Chondrocyte (in vitro differentiated cells): ENCODE measurements at regions not wholly inside any gene's neighbourhood (a gene's known extent, or its start where the extent isn't known, plus 50 kb on each side); places are given as distances from the start of the nearest gene placed in this dataset.
"Not testable (repeated sequence)": the region's sequence is repeated elsewhere in the genome, so short reads cannot be mapped to it uniquely, and the experiment has no call there.

Experiments
- DNase-seq: peaks from one replicate; pipeline ENCODE4 v3.0.0; 2021; ENCODE audit warnings: mixed read lengths, low spot score
- H3K27ac Mint-ChIP-seq: one replicate; pipeline ENCODE4 v1.8.0; 2021; ENCODE audit warnings: mild to moderate bottlenecking, moderate library complexity, mixed read lengths; ENCODE audit not compliant: unreplicated experiment
- H3K27me3 Mint-ChIP-seq: 2 replicates; pipeline ENCODE4 v1.8.0; 2021; ENCODE audit warnings: low read depth, mixed read lengths
- H3K36me3 Mint-ChIP-seq: 2 replicates; pipeline ENCODE4 v1.8.0; 2021; ENCODE audit warnings: low read depth, mixed read lengths
- H3K4me1 Mint-ChIP-seq: 2 replicates; pipeline ENCODE4 v1.8.0; 2021; ENCODE audit warnings: low read depth, mild to moderate bottlenecking, mixed read lengths
- H3K4me3 Mint-ChIP-seq: one replicate; pipeline ENCODE4 v1.8.0; 2021; ENCODE audit warnings: mild to moderate bottlenecking, moderate library complexity, mixed read lengths; ENCODE audit not compliant: unreplicated experiment
- H3K9me3 Mint-ChIP-seq: 2 replicates; pipeline ENCODE4 v1.8.0; 2021; ENCODE audit warnings: low read depth, mixed read lengths
- TF ChIP-seq, protein P1 (sequence below): fragments of 200-600 bp; sonication (generic); IDR thresholded peaks from 2 replicates; pipeline ENCODE4 v1.5.0; 2021; ENCODE audit warnings: antibody characterized with exemption, mild to moderate bottlenecking, moderate library complexity

DNA sequence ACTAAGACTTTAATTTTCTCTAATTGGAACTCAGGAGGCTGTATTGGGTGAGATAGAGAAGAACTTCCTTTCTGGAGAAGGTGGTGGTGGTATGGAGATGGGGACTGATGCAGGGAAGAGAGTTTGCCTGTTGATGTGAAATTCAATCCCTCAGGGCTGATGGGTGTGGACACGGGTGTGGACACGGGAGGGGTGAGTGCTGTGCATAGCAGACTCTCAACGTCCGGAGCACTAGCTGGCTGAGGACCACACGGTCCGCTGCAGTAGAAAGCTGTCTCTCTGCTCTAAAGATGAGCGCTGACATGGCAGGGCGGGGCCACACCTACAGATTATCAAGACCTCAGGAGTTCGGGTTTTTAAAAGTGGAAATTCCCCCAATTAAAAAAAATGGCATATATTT is 148.5 kb upstream of the PITRM1 start:
- H3K27me3 Mint-ChIP-seq, result no peaks in the 10 kb centered on the region
- H3K9me3 Mint-ChIP-seq, result no peaks in the 10 kb centered on the region
- peaks cover 15% of the 10 kb centered on the region for H3K4me1 Mint-ChIP-seq
- H3K4me3 Mint-ChIP-seq, result no peak overlapping the region
- TF ChIP-seq, protein P1, sequence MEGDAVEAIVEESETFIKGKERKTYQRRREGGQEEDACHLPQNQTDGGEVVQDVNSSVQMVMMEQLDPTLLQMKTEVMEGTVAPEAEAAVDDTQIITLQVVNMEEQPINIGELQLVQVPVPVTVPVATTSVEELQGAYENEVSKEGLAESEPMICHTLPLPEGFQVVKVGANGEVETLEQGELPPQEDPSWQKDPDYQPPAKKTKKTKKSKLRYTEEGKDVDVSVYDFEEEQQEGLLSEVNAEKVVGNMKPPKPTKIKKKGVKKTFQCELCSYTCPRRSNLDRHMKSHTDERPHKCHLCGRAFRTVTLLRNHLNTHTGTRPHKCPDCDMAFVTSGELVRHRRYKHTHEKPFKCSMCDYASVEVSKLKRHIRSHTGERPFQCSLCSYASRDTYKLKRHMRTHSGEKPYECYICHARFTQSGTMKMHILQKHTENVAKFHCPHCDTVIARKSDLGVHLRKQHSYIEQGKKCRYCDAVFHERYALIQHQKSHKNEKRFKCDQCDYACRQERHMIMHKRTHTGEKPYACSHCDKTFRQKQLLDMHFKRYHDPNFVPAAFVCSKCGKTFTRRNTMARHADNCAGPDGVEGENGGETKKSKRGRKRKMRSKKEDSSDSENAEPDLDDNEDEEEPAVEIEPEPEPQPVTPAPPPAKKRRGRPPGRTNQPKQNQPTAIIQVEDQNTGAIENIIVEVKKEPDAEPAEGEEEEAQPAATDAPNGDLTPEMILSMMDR, result no peak
- DNase-seq, result no peak
- H3K36me3 Mint-ChIP-seq, result no peaks in the 10 kb centered on the region
- H3K27ac Mint-ChIP-seq, result no peak overlapping the region

DNA sequence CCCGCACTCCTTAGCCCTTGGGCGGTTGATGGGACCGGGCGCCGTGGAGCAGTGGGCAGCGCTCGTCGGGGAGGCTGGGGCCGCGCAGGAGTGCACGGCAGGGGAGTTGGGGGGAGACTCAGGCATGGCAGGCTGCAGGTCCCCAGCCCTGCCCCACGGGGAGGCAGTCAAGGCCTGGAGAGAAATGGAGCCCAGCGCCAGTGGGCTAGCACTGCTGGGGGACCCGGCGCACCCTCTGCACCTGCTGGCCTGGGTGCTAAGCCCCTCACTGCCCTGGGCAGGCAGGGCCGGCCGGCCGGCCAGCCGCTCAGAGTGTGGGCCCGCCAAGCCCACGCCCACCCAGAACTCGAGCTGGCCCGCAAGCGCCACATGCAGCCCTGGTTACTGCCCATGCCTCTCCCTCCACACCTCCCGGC is 147.2 kb upstream of the PITRM1 start:
- Mint-ChIP-seq H3K9me3 (no peaks in the 10 kb centered on the region), H3K4me3 (no peak overlapping the region), H3K4me1 (peaks cover 14% of the 10 kb centered on the region), H3K36me3 (no peaks in the 10 kb centered on the region), H3K27me3 (no peaks in the 10 kb centered on the region), H3K27ac (no peak overlapping the region)
- TF ChIP-seq, protein P1, result no peak
- DNase-seq, result no peak

GRCh38 chr10:3318480-3318807 is 145.9 kb upstream of the PITRM1 start:
- H3K9me3 Mint-ChIP-seq, DNase-seq, H3K4me3 Mint-ChIP-seq, H3K27me3 Mint-ChIP-seq, H3K36me3 Mint-ChIP-seq, H3K27ac Mint-ChIP-seq, H3K4me1 Mint-ChIP-seq: not testable (repeated sequence)

GRCh38 chr10:3317553-3318479 is 145.2 kb upstream of the PITRM1 start:
- not testable (repeated sequence) for H3K27me3 Mint-ChIP-seq, H3K36me3 Mint-ChIP-seq, H3K4me3 Mint-ChIP-seq, H3K9me3 Mint-ChIP-seq, H3K27ac Mint-ChIP-seq, H3K4me1 Mint-ChIP-seq, DNase-seq

GRCh38 chr10:3314445-3315085 is 142.0 kb upstream of the PITRM1 start:
- H3K27me3 Mint-ChIP-seq, H3K9me3 Mint-ChIP-seq, H3K4me1 Mint-ChIP-seq, H3K4me3 Mint-ChIP-seq, DNase-seq, H3K36me3 Mint-ChIP-seq: not testable (repeated sequence)
- peak overlapping the region; percentile 54 for H3K27ac Mint-ChIP-seq

- DNase-seq, H3K27me3 Mint-ChIP-seq, H3K9me3 Mint-ChIP-seq, H3K4me3 Mint-ChIP-seq, H3K4me1 Mint-ChIP-seq, H3K36me3 Mint-ChIP-seq: not testable (repeated sequence)
- H3K27ac Mint-ChIP-seq, result peak overlapping the region; percentile 54
Observed at GRCh38 chr10:3313784-3314444, 141.3 kb upstream of the PITRM1 start.

DNA sequence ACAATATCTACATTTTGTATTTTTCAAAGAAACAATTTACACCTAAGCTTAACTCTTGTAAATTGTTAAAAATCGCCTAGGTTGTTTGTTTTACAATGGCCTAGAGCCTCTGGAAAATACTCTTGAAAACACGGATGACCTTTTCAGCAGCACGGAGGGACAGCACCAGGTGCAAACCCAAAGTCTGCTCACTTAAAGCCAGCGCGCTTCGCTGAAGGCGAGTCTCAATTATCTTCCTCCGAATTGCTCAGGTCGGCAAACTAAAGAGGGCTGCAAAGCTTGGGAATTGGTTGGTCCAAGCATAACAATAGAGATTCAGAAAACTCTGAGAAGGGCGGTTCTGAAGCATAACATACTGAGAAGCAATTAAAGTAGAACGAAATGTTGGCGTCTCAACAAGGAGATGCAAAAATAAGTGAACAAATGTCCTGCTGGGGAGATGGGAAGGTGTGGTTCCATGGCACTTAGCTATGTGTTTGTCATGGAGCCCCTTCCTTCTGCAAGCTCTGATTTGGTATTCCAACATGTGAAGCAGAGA is 139.9 kb upstream of the PITRM1 start:
- no peak overlapping the region for H3K4me3 Mint-ChIP-seq
- no peak overlapping the region for H3K27ac Mint-ChIP-seq
- no peaks in the 10 kb centered on the region for H3K36me3 Mint-ChIP-seq
- DNase-seq, result no peak
- H3K4me1 Mint-ChIP-seq, result peaks cover 5% of the 10 kb centered on the region
- peaks cover 3% of the 10 kb centered on the region for H3K9me3 Mint-ChIP-seq
- TF ChIP-seq, protein P1, result no peak
- peaks cover 7% of the 10 kb centered on the region for H3K27me3 Mint-ChIP-seq
